Astrocyte of the spinal cord (primary cell): ENCODE measurements at regions not wholly inside any gene's neighbourhood (a gene's known extent, or its start where the extent isn't known, plus 50 kb on each side); places are given as distances from the start of the nearest gene placed in this dataset.

ENCODE experiments used
- DNase-seq: peaks from one replicate; pipeline ENCODE4 v3.0.0; 2011; ENCODE audit warnings: low read depth, low spot score
- H3K4me3 ChIP-seq: 2 replicates; pipeline ENCODE4 v1.5.1; 2011; ENCODE audit warnings: low read depth, mild to moderate bottlenecking, low read length, moderate library complexity
- CTCF ChIP-seq: IDR thresholded peaks from 2 replicates; pipeline ENCODE4 v1.5.1; 2012; ENCODE audit warnings: low read depth, mild to moderate bottlenecking, low read length, inconsistent platforms
- in situ Hi-C: cut with HindIII; loops from 2 replicates; pipeline ENCODE4 v1.10.0; 2017; ENCODE audit warnings: low sequenced_read_pairs

- H3K4me3 ChIP-seq = no peak overlapping the region
- in situ Hi-C loops = no loop called here
- no peak for TF ChIP-seq CTCF
- no peak for DNase-seq
Measured at GRCh38 chr2:45125232-45125631, 116.0 kb upstream of the SIX2 start.

- DNase-seq = no peak
- H3K4me3 ChIP-seq = no peak overlapping the region
- in situ Hi-C loops = no loop called here
- TF ChIP-seq CTCF = no peak
Measured at GRCh38 chr2:45124456-45124855, 115.2 kb upstream of the SIX2 start.

GRCh38 chr2:45123521-45124191 is 114.4 kb upstream of the SIX2 start:
- DNase-seq = no peak
- no peak for TF ChIP-seq CTCF
- H3K4me3 ChIP-seq = no peak overlapping the region
- in situ Hi-C loops = no loop called here

- TF ChIP-seq CTCF = no peak
- in situ Hi-C loops = no loop called here
- no peak overlapping the region for H3K4me3 ChIP-seq
- DNase-seq = no peak
Measured at GRCh38 chr2:45123065-45123464, 113.8 kb upstream of the SIX2 start.

- DNase-seq = no peak
- in situ Hi-C loops = no loop called here
- TF ChIP-seq CTCF = no peak
- no peak overlapping the region for H3K4me3 ChIP-seq
Measured at GRCh38 chr2:45121236-45121927, 112.1 kb upstream of the SIX2 start.

- in situ Hi-C loops = no loop called here
- DNase-seq = peak; percentile 49
Measured at GRCh38 chr2:45120546-45120945, 111.3 kb upstream of the SIX2 start.

More at GRCh38 chr2:45120546-45120945, 111.3 kb upstream of the SIX2 start:
- TF ChIP-seq CTCF = no peak
- H3K4me3 ChIP-seq = no peak overlapping the region
